Spleen (tissue), 11 donors: ENCODE measurements at regions not wholly inside any gene's neighbourhood (a gene's known extent, or its start where the extent isn't known, plus 50 kb on each side); places are given as distances from the start of the nearest gene placed in this dataset.
"Not testable (repeated sequence)": the region's sequence is repeated elsewhere in the genome, so short reads cannot be mapped to it uniquely, and the experiment has no call there.

ENCODE experiments used
- DNase-seq: peaks from one replicate; pipeline ENCODE4 v3.0.0-alpha.2; 2020
- H3K27ac ChIP-seq, 8 donors: fragments of 200-600 bp; sonication (generic) in 7 of 8; 1 replicate in 4 of 8; 2 replicates in 4 of 8; pipeline versions ENCODE4 v1.5.0 to v1.8.0; 2016 to 2021; ENCODE audit warnings: inconsistent platforms in 4 of 8, mild to moderate bottlenecking in 4 of 8, moderate library complexity in 1 of 8
- H3K27me3 ChIP-seq, 7 donors: fragments of 200-600 bp; sonication (generic) in 6 of 7; replicated peaks in 1 of 7; 1 replicate in 4 of 7; 2 replicates in 3 of 7; pipeline versions ENCODE4 v1.5.0 to v1.8.0; 2016 to 2021; ENCODE audit warnings: inconsistent platforms in 3 of 7, mild to moderate bottlenecking in 1 of 7
- H3K36me3 ChIP-seq, 6 donors: fragments of 200-600 bp; sonication (generic) in 5 of 6; 1 replicate in 4 of 6; 2 replicates in 2 of 6; pipeline versions ENCODE4 v1.5.0 to v1.8.0; 2016 to 2021; ENCODE audit warnings: inconsistent platforms in 2 of 6
- H3K4me1 ChIP-seq, 6 donors: fragments of 200-600 bp; sonication (generic) in 5 of 6; 1 replicate in 3 of 6; 2 replicates in 3 of 6; pipeline versions ENCODE4 v1.5.0 to v1.8.0; 2016 to 2021; ENCODE audit warnings: inconsistent platforms in 3 of 6
- H3K4me3 ChIP-seq, 8 donors: fragments of 200-600 bp; sonication (generic) in 7 of 8; 1 replicate in 4 of 8; 2 replicates in 4 of 8; pipeline versions ENCODE4 v1.5.0 to v1.8.0; 2016 to 2021; ENCODE audit warnings: inconsistent platforms in 4 of 8, mild to moderate bottlenecking in 4 of 8, moderate library complexity in 2 of 8
- H3K9me3 ChIP-seq, 8 donors: fragments of 200-600 bp; sonication (generic) in 7 of 8; 1 replicate in 4 of 8; 2 replicates in 4 of 8; pipeline versions ENCODE4 v1.5.0 to v1.8.0; 2016 to 2021; ENCODE audit warnings: inconsistent platforms in 4 of 8
- CTCF ChIP-seq, 11 experiments: fragments of 200-600 bp in 7 of 11; fragments of 450-650 bp in 4 of 11; sonication (generic) in 4 of 11; IDR thresholded peaks in 8 of 11; conservative IDR thresholded peaks in 3 of 11; 1 replicate in 7 of 11; 2 replicates in 4 of 11; pipeline versions ENCODE4 v1.4.0 to v1.8.0; 2016 to 2021; ENCODE audit warnings: antibody characterized with exemption in 11 of 11, inconsistent platforms in 4 of 11, mild to moderate bottlenecking in 1 of 11
- POLR2A ChIP-seq, 3 donors: fragments of 450-650 bp; IDR thresholded peaks; one replicate each; pipeline ENCODE4 v1.5.1; 2017; ENCODE audit warnings: antibody characterized with exemption in 3 of 3, mild to moderate bottlenecking in 1 of 3
- POLR2AphosphoS5 ChIP-seq, 3 donors: sonication (generic); formaldehyde crosslinking; IDR thresholded peaks; one replicate each; pipeline ENCODE4 v1.5.1; 2017; ENCODE audit warnings: antibody characterized with exemption in 3 of 3
- WGBS, 5 donors: extraction: QIAGEN DNeasy Blood & Tissue Kit in 3 of 5; methylation state at CpG; one replicate each; pipeline versions ENCODE4 v1.1.5 to v1.1.7; 2013 to 2018; 5-methylcytosine and 5-hydroxymethylcytosine counted together
- intact Hi-C: fragments of 100-400 bp; cut with DNase I; formaldehyde crosslinking; loops from one replicate; pipeline ENCODE4 v1.15.0; 2023; ENCODE audit warnings: low total_unique reads
- donor health status: healthy with polysubstance abuse.
- donor health status: DM: no; HTN: no; CAD: no; lungs with moderate emphysema.
- donor health status: DM: no; HTN: no; CAD: no.
- donor health status: Bipolar disorder and iron deficiency.
- donor health status: healthy.
- donor health status: DM: no; HTN: no; CAD: no.
- donor health status: DM: yes; HTN: yes; CAD: no.

GRCh38 chr2:185274718-185275484 is 463.7 kb upstream of the FSIP2 start:
- intact Hi-C loops: no loop called here
- no peak for TF ChIP-seq CTCF (IDR thresholded peaks at IDR 0.05 in 8 of 11, conservative IDR thresholded peaks at IDR 0.05 in 3 of 11)
- no peak for TF ChIP-seq POLR2A (IDR thresholded peaks at IDR 0.05)
- no peak for TF ChIP-seq POLR2AphosphoS5 (IDR thresholded peaks at IDR 0.05)
- Histone ChIP-seq H3K27me3 (no peaks in the 10 kb centered on the region), H3K36me3 (no peaks in the 10 kb centered on the region), H3K4me1 (no peaks in the 10 kb centered on the region), H3K4me3 (no peak overlapping the region), H3K27ac (no peak overlapping the region), H3K9me3 (no peaks in the 10 kb centered on the region)
- 66 to 73% (median 69%) methylated on average over 4 of the region's 4 CpGs for WGBS, 5 donors
- no peak for DNase-seq

GRCh38 chr2:185275979-185276378 is 462.6 kb upstream of the FSIP2 start:
- H3K27ac ChIP-seq, intact Hi-C loops, H3K4me3 ChIP-seq, H3K27me3 ChIP-seq, H3K36me3 ChIP-seq, DNase-seq, H3K9me3 ChIP-seq, H3K4me1 ChIP-seq: not testable (repeated sequence)
- 80 to 91% (median 86%) methylated on average over 3 of the region's 3 CpGs for WGBS, 5 donors

GRCh38 chr2:185278761-185279160 is 459.8 kb upstream of the FSIP2 start:
- WGBS, 5 donors: 77 to 88% (median 82%) methylated on average over 2 of the region's 2 CpGs
- TF ChIP-seq POLR2AphosphoS5 (IDR thresholded peaks at IDR 0.05) (no peak), POLR2A (IDR thresholded peaks at IDR 0.05) (no peak), CTCF (IDR thresholded peaks at IDR 0.05 in 8 of 11, conservative IDR thresholded peaks at IDR 0.05 in 3 of 11) (no peak)
- intact Hi-C loops: no loop called here
- Histone ChIP-seq H3K9me3 (no peaks in the 10 kb centered on the region), H3K27ac (no peak overlapping the region), H3K4me3 (no peak overlapping the region), H3K4me1 (no peaks in the 10 kb centered on the region), H3K27me3 (no peaks in the 10 kb centered on the region), H3K36me3 (no peaks in the 10 kb centered on the region)
- no peak for DNase-seq

- intact Hi-C loops: no loop called here
- Histone ChIP-seq H3K4me3 (no peak overlapping the region), H3K4me1 (no peaks in the 10 kb centered on the region), H3K9me3 (no peaks in the 10 kb centered on the region), H3K27ac (no peak overlapping the region), H3K27me3 (no peaks in the 10 kb centered on the region), H3K36me3 (no peaks in the 10 kb centered on the region)
- no peak for TF ChIP-seq CTCF (IDR thresholded peaks at IDR 0.05 in 8 of 11, conservative IDR thresholded peaks at IDR 0.05 in 3 of 11)
- no peak for TF ChIP-seq POLR2AphosphoS5 (IDR thresholded peaks at IDR 0.05)
- TF ChIP-seq POLR2A (IDR thresholded peaks at IDR 0.05): no peak
- no peak for DNase-seq
Measured at GRCh38 chr2:185279999-185280398, 458.6 kb upstream of the FSIP2 start.

- Histone ChIP-seq H3K4me1 (no peaks in the 10 kb centered on the region), H3K9me3 (no peaks in the 10 kb centered on the region), H3K4me3 (no peak overlapping the region), H3K36me3 (no peaks in the 10 kb centered on the region), H3K27ac (no peak overlapping the region), H3K27me3 (no peaks in the 10 kb centered on the region)
- no peak for TF ChIP-seq POLR2A (IDR thresholded peaks at IDR 0.05)
- no peak for TF ChIP-seq CTCF (IDR thresholded peaks at IDR 0.05 in 8 of 11, conservative IDR thresholded peaks at IDR 0.05 in 3 of 11)
- no peak for TF ChIP-seq POLR2AphosphoS5 (IDR thresholded peaks at IDR 0.05)
- intact Hi-C loops: no loop called here
- DNase-seq: no peak
Measured at GRCh38 chr2:185284696-185285095, 453.9 kb upstream of the FSIP2 start.

- H3K36me3 ChIP-seq, intact Hi-C loops, H3K4me3 ChIP-seq, H3K9me3 ChIP-seq, H3K4me1 ChIP-seq, H3K27me3 ChIP-seq, DNase-seq, H3K27ac ChIP-seq: not testable (repeated sequence)
- WGBS, 5 donors: 73 to 83% (median 79%) methylated on average over 6 of the region's 6 CpGs
Measured at GRCh38 chr2:185290012-185290411, 448.6 kb upstream of the FSIP2 start.
